GM12874 (cell line): ENCODE measurements at regions not wholly inside any gene's neighbourhood (a gene's known extent, or its start where the extent isn't known, plus 50 kb on each side); places are given as distances from the start of the nearest gene placed in this dataset.

Source experiments
- TF ChIP-seq, protein P1 (sequence below): IDR thresholded peaks from 2 replicates; pipeline ENCODE4 v1.5.1; 2011; ENCODE audit warnings: low read depth, mild to moderate bottlenecking, control low read depth, low read length, moderate library complexity; ENCODE audit not compliant: insufficient read depth

DNA sequence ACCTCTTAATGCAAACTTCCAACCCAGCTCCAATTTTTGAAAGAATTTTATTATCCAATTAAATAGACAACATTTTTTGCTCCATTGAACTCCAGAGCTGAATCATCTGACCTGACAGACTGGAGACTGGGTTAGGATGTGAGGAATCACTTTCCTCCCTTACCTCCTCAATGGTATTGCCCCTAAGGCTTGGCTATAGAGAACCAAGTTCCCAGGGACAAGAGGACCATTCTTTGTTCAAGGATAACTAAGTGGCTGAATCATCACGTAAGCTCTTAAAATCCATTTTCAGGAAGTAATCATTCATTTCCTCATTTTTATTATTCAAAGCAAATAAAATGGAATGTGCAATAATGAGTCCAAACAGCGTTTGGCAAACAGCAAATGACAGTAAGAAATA is 335.1 kb downstream of the GATA3 start:
- TF ChIP-seq, protein P1, sequence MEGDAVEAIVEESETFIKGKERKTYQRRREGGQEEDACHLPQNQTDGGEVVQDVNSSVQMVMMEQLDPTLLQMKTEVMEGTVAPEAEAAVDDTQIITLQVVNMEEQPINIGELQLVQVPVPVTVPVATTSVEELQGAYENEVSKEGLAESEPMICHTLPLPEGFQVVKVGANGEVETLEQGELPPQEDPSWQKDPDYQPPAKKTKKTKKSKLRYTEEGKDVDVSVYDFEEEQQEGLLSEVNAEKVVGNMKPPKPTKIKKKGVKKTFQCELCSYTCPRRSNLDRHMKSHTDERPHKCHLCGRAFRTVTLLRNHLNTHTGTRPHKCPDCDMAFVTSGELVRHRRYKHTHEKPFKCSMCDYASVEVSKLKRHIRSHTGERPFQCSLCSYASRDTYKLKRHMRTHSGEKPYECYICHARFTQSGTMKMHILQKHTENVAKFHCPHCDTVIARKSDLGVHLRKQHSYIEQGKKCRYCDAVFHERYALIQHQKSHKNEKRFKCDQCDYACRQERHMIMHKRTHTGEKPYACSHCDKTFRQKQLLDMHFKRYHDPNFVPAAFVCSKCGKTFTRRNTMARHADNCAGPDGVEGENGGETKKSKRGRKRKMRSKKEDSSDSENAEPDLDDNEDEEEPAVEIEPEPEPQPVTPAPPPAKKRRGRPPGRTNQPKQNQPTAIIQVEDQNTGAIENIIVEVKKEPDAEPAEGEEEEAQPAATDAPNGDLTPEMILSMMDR, result no peak

DNA sequence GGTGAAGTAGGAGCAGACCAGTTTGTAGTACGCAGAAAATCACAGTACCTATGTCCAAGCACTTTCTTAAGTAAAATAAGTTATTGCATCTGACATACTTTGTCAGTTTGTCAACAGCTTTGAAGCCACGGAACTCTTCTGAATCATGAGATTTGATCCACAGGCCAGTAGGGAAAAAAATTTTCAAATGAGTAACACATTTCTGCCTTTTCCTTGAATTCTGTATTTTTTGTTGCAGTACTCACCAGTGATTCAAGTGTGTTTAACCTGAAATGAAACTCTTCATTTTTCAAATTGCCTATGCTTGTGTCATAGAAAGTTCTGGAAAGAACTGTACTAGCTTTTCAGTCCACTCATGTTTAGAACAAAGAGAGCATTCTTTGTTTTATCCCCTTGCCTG is 337.7 kb downstream of the GATA3 start:
- TF ChIP-seq, protein P1, result no peak

DNA sequence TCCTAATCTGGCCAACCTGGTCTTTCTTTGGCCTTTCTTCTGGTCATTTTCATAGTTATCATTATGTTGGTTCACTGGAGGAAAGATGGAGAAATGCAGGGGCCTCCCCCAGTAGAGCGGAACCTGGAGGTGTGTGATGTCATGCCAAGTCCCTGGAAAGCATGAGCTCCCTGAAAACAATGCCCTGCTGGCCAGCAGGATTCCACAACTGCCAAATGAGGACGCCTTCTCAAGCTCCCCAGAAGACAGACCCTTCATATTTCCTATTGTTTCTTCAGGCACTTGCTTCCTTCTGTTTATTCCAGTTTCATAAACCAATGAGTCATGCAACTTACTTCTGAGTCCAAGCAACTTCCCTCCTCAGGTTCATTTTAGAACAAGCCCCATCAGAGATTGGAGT is 339.0 kb downstream of the GATA3 start:
- TF ChIP-seq, protein P1, result no peak

DNA sequence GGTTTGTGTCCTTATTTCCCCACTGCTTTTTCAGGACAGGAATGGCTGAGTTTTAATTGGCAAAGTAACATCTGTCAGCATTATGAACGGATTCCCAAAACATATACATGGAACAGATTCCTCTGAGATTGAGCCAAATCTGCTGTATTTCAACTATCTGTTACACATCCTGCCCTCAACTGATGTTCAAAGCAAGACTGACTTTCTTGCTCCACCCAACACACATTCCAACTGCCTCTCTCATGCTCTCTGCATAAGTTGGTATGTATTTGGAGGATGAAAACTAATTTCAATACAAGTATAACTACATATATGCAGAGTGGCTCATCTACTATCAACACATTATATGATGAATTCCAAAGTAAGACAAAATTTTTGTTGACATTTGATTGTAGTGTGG is 342.2 kb downstream of the GATA3 start:
- TF ChIP-seq, protein P1, result no peak

DNA sequence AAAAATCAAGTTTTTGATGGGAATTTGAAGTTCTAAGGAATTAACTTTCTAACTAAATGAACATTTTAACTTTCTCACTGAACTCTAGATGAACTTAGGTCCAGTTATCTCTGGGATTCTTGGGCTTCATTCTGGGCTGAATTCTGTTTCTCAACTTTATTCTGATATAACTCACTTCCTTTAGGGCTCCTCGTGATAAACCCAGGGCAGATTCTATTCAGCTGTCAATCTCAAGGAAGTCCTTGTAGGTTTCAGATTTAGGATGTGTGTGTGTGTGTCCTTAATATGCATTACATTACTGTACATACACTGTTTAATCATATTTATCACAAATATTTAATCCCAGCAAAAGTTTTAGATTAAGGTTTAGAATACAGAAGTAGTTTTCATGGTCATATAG is 344.3 kb downstream of the GATA3 start:
- TF ChIP-seq, protein P1, result no peak

DNA sequence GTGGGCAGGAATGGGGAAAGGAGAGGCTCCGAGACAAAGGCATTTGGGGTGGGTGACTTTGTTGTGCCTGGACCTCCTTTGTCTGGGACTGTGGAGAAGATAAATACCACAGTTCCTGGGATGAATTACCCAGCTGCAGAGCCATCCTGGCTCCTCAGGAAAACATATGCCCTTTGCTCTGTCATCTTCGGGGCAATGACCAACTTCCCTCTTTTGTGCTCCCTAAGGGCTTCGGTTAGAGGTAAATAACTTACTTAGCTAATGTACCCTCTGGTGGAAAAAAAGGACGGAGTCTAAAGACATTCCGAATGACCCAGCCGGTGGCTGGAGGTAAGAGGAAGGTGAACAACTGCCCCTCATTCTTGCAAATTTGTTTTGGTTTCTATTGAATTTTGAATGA is 345.7 kb downstream of the GATA3 start:
- TF ChIP-seq, protein P1, result no peak

DNA sequence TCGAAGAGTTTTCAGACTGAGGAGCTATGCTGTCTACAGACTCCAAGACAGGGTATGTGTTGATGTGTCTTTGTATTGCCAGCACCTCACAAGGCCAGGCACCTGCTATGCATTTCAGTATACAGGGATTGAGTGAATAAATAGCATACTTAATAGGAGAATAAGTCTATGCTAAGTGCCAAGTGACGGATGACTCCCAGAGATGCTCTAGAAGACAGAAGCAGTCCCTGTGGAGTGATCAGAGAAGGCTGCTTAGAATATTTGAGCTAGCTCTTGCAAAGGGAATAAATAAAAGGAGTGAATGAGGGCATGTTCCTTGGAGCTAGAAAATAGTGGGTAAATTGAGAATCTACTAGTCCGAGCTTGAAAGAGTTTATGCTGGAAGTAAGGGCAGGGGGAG is 346.4 kb downstream of the GATA3 start:
- TF ChIP-seq, protein P1, result no peak

DNA sequence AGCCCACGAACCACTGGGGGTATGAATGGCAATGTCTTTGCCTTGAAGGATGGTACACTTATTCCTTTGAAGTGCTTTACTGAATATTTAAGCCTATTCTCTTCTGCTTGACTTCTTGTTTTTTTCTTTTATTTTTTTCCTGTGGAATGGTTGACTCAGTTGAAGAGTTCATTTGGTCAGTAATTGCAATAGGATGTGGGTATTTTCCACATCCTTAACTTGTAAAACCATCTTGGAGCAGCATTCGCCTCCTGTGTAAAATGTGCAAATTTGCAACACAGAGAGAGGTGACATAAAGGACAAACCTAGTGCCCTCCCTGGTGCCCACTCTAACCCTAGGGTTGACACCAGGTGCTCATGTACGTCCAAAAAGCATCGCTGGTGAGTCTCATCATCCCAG is 347.0 kb downstream of the GATA3 start:
- TF ChIP-seq, protein P1, result no peak
